HL-60 (cell line): ENCODE measurements at regions not wholly inside any gene's neighbourhood (a gene's known extent, or its start where the extent isn't known, plus 50 kb on each side); places are given as distances from the start of the nearest gene placed in this dataset.

Source experiments
- SPI1 ChIP-seq: IDR thresholded peaks from 2 replicates; pipeline ENCODE4 v1.6.1; 2012; ENCODE audit warnings: low read depth, mild to moderate bottlenecking, borderline replicate concordance
- TF ChIP-seq, protein P1 (sequence below): IDR thresholded peaks from one replicate; pipeline ENCODE4 v1.5.1; 2011; ENCODE audit warnings: low read length, control low read depth, inconsistent platforms; ENCODE audit not compliant: insufficient read depth

DNA sequence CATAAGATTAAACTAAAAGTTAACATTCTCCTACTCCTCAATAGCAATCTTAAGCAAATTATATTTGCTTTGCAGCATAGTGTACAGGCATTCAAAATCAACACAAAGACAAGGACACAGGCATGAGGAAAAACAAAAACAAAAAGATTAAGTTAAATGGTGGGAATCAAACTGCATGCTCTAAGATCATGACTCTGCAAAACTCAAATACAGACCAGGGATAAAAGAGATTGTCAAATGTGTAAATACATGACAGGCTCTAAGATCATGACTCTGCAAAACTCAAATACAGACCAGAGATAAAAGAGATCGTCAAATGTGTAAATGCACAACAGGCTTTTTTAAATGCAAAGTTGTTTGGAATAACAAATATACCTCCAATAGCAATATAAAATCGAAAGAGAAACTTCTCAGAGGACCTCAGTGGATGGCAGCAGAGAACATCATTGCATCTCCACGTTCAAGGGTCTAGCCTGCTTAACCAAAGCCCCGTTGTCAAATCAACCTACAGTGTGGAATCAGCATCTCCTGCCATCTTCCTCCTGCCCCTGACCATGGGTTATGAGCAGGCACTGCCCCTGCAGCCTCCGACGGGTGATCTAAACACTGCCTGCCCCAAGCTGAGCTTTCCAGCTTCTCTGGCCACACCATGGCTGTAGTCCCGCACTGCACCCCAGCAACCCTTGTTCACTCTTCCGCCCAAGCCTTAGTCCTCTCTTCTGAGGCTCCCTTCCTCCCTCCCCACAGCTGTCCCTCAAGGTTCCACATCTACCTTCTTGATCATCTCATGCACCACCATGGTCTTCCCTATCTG is 446.1 kb downstream of the SOX9 start:
- TF ChIP-seq, protein P1, sequence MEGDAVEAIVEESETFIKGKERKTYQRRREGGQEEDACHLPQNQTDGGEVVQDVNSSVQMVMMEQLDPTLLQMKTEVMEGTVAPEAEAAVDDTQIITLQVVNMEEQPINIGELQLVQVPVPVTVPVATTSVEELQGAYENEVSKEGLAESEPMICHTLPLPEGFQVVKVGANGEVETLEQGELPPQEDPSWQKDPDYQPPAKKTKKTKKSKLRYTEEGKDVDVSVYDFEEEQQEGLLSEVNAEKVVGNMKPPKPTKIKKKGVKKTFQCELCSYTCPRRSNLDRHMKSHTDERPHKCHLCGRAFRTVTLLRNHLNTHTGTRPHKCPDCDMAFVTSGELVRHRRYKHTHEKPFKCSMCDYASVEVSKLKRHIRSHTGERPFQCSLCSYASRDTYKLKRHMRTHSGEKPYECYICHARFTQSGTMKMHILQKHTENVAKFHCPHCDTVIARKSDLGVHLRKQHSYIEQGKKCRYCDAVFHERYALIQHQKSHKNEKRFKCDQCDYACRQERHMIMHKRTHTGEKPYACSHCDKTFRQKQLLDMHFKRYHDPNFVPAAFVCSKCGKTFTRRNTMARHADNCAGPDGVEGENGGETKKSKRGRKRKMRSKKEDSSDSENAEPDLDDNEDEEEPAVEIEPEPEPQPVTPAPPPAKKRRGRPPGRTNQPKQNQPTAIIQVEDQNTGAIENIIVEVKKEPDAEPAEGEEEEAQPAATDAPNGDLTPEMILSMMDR = no peak
- no peak for TF ChIP-seq SPI1
